Central memory CD8-positive, alpha-beta T cell (primary cell): ENCODE measurements at regions not wholly inside any gene's neighbourhood (a gene's known extent, or its start where the extent isn't known, plus 50 kb on each side); places are given as distances from the start of the nearest gene placed in this dataset.

Experiments
- ATAC-seq: fragments of 150-1000 bp; cut with Tn5 transposase; replicated peaks from 2 replicates; pipeline ENCODE4 v1.10.0; 2022; ENCODE audit warnings: mild to moderate bottlenecking, moderate FRiP score, moderate number of reproducible peaks; ENCODE audit not compliant: poor library complexity, severe bottlenecking; ENCODE audit errors: extremely low read depth
- DNase-seq, 2 donors: peaks; one replicate each; pipeline ENCODE4 v3.0.0; 2021; ENCODE audit warnings: low spot score in 2 of 2
- H3K27ac Mint-ChIP-seq: one replicate; pipeline ENCODE4 v1.8.0; 2022; ENCODE audit warnings: low read depth, mild to moderate bottlenecking, moderate library complexity, mixed read lengths
- H3K27me3 Mint-ChIP-seq: one replicate; pipeline ENCODE4 v1.8.0; 2022; ENCODE audit warnings: mixed read lengths
- H3K36me3 Mint-ChIP-seq: one replicate; pipeline ENCODE4 v1.8.0; 2022; ENCODE audit warnings: mild to moderate bottlenecking, moderate library complexity, mixed read lengths; ENCODE audit not compliant: insufficient read depth
- H3K4me1 Mint-ChIP-seq: one replicate; pipeline ENCODE4 v1.8.0; 2022; ENCODE audit warnings: mixed read lengths
- H3K4me3 Mint-ChIP-seq: one replicate; pipeline ENCODE4 v1.8.0; 2022; ENCODE audit warnings: mild to moderate bottlenecking, moderate library complexity, mixed read lengths
- H3K9me3 Mint-ChIP-seq: one replicate; pipeline ENCODE4 v1.8.0; 2022; ENCODE audit warnings: mixed read lengths

- no peaks in the 10 kb centered on the region for H3K9me3 Mint-ChIP-seq
- H3K27ac Mint-ChIP-seq: no peak overlapping the region
- peaks cover 36% of the 10 kb centered on the region for H3K27me3 Mint-ChIP-seq
- DNase-seq (no peak), ATAC-seq (no peak)
- no peak overlapping the region for H3K4me3 Mint-ChIP-seq
- no peaks in the 10 kb centered on the region for H3K36me3 Mint-ChIP-seq
- no peaks in the 10 kb centered on the region for H3K4me1 Mint-ChIP-seq
Observed at GRCh38 chr12:111287125-111287900, 81.6 kb downstream of the PHETA1 start.

- Mint-ChIP-seq H3K27ac (no peak overlapping the region), H3K4me3 (no peak overlapping the region), H3K9me3 (peaks cover 14% of the 10 kb centered on the region), H3K27me3 (peaks cover 42% of the 10 kb centered on the region), H3K36me3 (no peaks in the 10 kb centered on the region), H3K4me1 (no peaks in the 10 kb centered on the region)
- DNase-seq (no peak), ATAC-seq (no peak)
Observed at GRCh38 chr12:111285200-111285599, 83.7 kb downstream of the PHETA1 start.

- Mint-ChIP-seq H3K4me1 (no peaks in the 10 kb centered on the region), H3K9me3 (peaks cover 14% of the 10 kb centered on the region), H3K27ac (no peak overlapping the region), H3K4me3 (no peak overlapping the region), H3K27me3 (peaks cover 41% of the 10 kb centered on the region), H3K36me3 (no peaks in the 10 kb centered on the region)
- DNase-seq (no peak), ATAC-seq (no peak)
Observed at GRCh38 chr12:111284709-111285108, 84.2 kb downstream of the PHETA1 start.

GRCh38 chr12:111283966-111284365 is 84.9 kb downstream of the PHETA1 start:
- ATAC-seq (no peak), DNase-seq (no peak)
- Mint-ChIP-seq H3K27ac (no peak overlapping the region), H3K27me3 (peaks cover 40% of the 10 kb centered on the region), H3K4me1 (no peaks in the 10 kb centered on the region), H3K4me3 (no peak overlapping the region), H3K9me3 (peaks cover 14% of the 10 kb centered on the region), H3K36me3 (no peaks in the 10 kb centered on the region)

- Mint-ChIP-seq H3K9me3 (peaks cover 14% of the 10 kb centered on the region), H3K4me3 (no peak overlapping the region), H3K27me3 (peaks cover 44% of the 10 kb centered on the region), H3K36me3 (no peaks in the 10 kb centered on the region), H3K4me1 (no peaks in the 10 kb centered on the region), H3K27ac (no peak overlapping the region)
- ATAC-seq (no peak), DNase-seq (no peak)
Observed at GRCh38 chr12:111283521-111283920, 85.4 kb downstream of the PHETA1 start.

- no peak overlapping the region for H3K27ac Mint-ChIP-seq
- peaks cover 47% of the 10 kb centered on the region for H3K27me3 Mint-ChIP-seq
- no peaks in the 10 kb centered on the region for H3K36me3 Mint-ChIP-seq
- DNase-seq: no peak
- H3K9me3 Mint-ChIP-seq: peaks cover 14% of the 10 kb centered on the region
- no peaks in the 10 kb centered on the region for H3K4me1 Mint-ChIP-seq
- H3K4me3 Mint-ChIP-seq: no peak overlapping the region
- ATAC-seq: no peak
Observed at GRCh38 chr12:111277570-111277969, 91.3 kb downstream of the PHETA1 start.

GRCh38 chr12:111276146-111276545 is 92.7 kb downstream of the PHETA1 start:
- Mint-ChIP-seq H3K36me3 (no peaks in the 10 kb centered on the region), H3K27ac (no peak overlapping the region), H3K27me3 (peaks cover 48% of the 10 kb centered on the region), H3K4me3 (no peak overlapping the region), H3K9me3 (peaks cover 7% of the 10 kb centered on the region), H3K4me1 (no peaks in the 10 kb centered on the region)
- DNase-seq: no peak
- ATAC-seq: no peak

- Mint-ChIP-seq H3K36me3 (no peaks in the 10 kb centered on the region), H3K4me3 (no peak overlapping the region)
Observed at GRCh38 chr12:111275308-111275707, 93.6 kb downstream of the PHETA1 start.

GRCh38 chr12:111274777-111275176 is 94.1 kb downstream of the PHETA1 start:
- Mint-ChIP-seq H3K4me1 (no peaks in the 10 kb centered on the region), H3K4me3 (no peak overlapping the region), H3K27ac (no peak overlapping the region), H3K9me3 (no peaks in the 10 kb centered on the region), H3K36me3 (no peaks in the 10 kb centered on the region), H3K27me3 (peaks cover 51% of the 10 kb centered on the region)
- ATAC-seq (no peak), DNase-seq (no peak)

More at GRCh38 chr12:111275308-111275707, 93.6 kb downstream of the PHETA1 start:
- ATAC-seq: no peak
- no peaks in the 10 kb centered on the region for H3K4me1 Mint-ChIP-seq
- no peaks in the 10 kb centered on the region for H3K9me3 Mint-ChIP-seq
- H3K27ac Mint-ChIP-seq: no peak overlapping the region
- DNase-seq: no peak
- peaks cover 48% of the 10 kb centered on the region for H3K27me3 Mint-ChIP-seq

- DNase-seq: no peak
- Mint-ChIP-seq H3K4me1 (no peaks in the 10 kb centered on the region), H3K36me3 (peaks cover under 1% of the 10 kb centered on the region), H3K27ac (no peak overlapping the region), H3K27me3 (peaks cover 26% of the 10 kb centered on the region), H3K9me3 (no peaks in the 10 kb centered on the region), H3K4me3 (no peak overlapping the region)
- no peak for ATAC-seq
Observed at GRCh38 chr12:111271674-111272418, 97.0 kb downstream of the PHETA1 start.

GRCh38 chr12:111270774-111271173 is 98.1 kb downstream of the PHETA1 start:
- no peak overlapping the region for H3K4me3 Mint-ChIP-seq
- no peak for DNase-seq
- no peaks in the 10 kb centered on the region for H3K9me3 Mint-ChIP-seq
- ATAC-seq: no peak
- peaks cover 2% of the 10 kb centered on the region for H3K36me3 Mint-ChIP-seq
- no peaks in the 10 kb centered on the region for H3K4me1 Mint-ChIP-seq
- H3K27ac Mint-ChIP-seq: no peak overlapping the region
- H3K27me3 Mint-ChIP-seq: peaks cover 29% of the 10 kb centered on the region

GRCh38 chr12:111270239-111270638 is 98.7 kb downstream of the PHETA1 start:
- Mint-ChIP-seq H3K36me3 (peaks cover 2% of the 10 kb centered on the region), H3K4me3 (no peak overlapping the region), H3K27ac (no peak overlapping the region), H3K9me3 (no peaks in the 10 kb centered on the region), H3K4me1 (no peaks in the 10 kb centered on the region), H3K27me3 (peaks cover 33% of the 10 kb centered on the region)
- ATAC-seq (no peak), DNase-seq (no peak)

- DNase-seq: no peak
Observed at GRCh38 chr12:111269718-111270117, 99.2 kb downstream of the PHETA1 start.

More at GRCh38 chr12:111269718-111270117, 99.2 kb downstream of the PHETA1 start:
- no peaks in the 10 kb centered on the region for H3K4me1 Mint-ChIP-seq
- no peaks in the 10 kb centered on the region for H3K9me3 Mint-ChIP-seq
- H3K27ac Mint-ChIP-seq: no peak overlapping the region
- peaks cover 37% of the 10 kb centered on the region for H3K27me3 Mint-ChIP-seq
- no peak overlapping the region for H3K4me3 Mint-ChIP-seq
- H3K36me3 Mint-ChIP-seq: peaks cover 2% of the 10 kb centered on the region
- no peak for ATAC-seq
